22Rv1 (cell line): ENCODE measurements at regions not wholly inside any gene's neighbourhood (a gene's known extent, or its start where the extent isn't known, plus 50 kb on each side); places are given as distances from the start of the nearest gene placed in this dataset.

Source experiments
- H3K27ac ChIP-seq: fragments of 450-650 bp; 2 replicates; pipeline ENCODE4 v1.5.1; 2017
- ZFX ChIP-seq: fragments of 450-650 bp; IDR thresholded peaks from 2 replicates; pipeline ENCODE4 v1.6.1; 2017; ENCODE audit warnings: antibody characterized with exemption, borderline replicate concordance
- TF ChIP-seq, protein P1 (sequence below): fragments of 450-650 bp; IDR thresholded peaks from 2 replicates; pipeline ENCODE4 v1.5.1; 2017; ENCODE audit warnings: mild to moderate bottlenecking

DNA sequence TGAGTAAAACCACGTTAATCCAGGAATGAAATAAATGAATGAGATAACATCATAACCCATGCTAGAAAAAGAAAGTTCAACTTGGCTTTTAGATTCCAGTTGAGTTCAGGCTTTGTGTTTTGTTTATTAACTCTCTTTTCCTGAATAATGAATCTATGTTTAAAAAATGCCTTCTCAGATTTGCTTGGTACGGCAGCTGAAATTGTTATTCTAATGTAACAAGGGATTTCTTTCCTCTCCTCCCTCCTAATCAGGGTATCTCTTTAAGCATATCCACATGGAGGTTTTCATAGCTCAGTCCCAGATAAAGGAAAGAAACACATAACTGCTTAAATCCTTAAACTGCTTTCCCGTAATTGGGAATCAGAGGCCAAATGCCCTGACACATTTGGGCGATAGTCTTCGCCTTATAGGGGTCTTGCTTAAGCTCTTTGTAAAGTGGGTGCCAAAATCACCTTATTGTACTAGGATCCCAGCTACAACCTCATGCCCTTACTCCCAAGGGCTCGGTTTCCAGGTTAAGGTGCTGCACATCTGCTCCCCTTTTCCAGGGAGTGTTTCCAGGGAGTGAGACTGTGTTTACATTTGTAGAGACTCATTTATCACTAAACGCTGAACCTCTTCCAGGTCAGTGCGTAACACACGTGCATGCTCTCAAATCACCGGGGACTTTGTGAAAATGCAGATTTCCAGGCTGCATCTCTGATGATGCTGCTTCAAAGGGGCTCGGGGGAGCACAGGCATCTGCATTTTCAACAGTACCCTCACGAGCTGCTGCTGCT lies 142.8 kb upstream of the FOXF1 start:
- H3K27ac ChIP-seq: no peak overlapping the region
- TF ChIP-seq ZFX: no peak
- TF ChIP-seq, protein P1, sequence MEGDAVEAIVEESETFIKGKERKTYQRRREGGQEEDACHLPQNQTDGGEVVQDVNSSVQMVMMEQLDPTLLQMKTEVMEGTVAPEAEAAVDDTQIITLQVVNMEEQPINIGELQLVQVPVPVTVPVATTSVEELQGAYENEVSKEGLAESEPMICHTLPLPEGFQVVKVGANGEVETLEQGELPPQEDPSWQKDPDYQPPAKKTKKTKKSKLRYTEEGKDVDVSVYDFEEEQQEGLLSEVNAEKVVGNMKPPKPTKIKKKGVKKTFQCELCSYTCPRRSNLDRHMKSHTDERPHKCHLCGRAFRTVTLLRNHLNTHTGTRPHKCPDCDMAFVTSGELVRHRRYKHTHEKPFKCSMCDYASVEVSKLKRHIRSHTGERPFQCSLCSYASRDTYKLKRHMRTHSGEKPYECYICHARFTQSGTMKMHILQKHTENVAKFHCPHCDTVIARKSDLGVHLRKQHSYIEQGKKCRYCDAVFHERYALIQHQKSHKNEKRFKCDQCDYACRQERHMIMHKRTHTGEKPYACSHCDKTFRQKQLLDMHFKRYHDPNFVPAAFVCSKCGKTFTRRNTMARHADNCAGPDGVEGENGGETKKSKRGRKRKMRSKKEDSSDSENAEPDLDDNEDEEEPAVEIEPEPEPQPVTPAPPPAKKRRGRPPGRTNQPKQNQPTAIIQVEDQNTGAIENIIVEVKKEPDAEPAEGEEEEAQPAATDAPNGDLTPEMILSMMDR: no peak

DNA sequence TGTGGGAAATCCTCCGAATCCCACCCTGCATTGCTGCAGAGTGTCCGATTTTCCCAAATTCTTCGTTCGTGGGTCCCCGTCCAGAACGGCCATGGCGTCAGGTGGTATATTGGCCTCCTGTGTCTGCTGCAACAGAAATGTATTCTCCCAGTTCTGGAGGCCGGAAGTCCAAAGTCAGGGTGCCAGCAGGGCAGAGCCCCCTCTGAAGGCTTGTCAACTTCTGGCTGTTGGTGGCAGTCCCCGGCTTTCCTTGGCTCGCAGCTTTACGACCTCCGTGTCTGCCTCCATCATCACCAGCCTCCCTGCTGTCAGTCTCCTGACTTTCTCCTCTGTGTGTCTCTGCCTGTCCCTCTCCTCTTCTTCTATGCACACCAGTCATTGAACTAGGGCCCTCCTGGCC lies 142.1 kb upstream of the FOXF1 start:
- TF ChIP-seq, protein P1: no peak
- TF ChIP-seq ZFX: no peak
- H3K27ac ChIP-seq: no peak overlapping the region

DNA sequence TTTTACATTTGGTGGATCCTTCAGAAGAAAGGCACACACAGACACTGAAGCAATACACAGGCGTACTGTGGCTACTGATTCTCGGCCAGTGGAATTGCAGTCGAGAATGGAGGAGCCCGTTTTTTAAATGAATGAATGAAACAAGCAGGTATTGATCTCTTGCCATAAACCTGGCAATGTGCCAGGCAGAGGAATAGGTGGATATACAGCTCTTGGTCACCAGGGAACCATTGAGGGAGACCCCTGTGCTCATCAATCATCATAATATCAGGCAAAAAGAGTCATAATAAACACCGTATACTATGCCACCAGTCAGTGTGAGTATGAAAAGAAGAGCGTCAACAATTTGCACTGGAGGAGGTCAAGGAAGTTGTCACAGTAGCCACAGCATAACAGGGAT lies 140.3 kb upstream of the FOXF1 start:
- H3K27ac ChIP-seq: no peak overlapping the region
- TF ChIP-seq ZFX: no peak
- TF ChIP-seq, protein P1: no peak

DNA sequence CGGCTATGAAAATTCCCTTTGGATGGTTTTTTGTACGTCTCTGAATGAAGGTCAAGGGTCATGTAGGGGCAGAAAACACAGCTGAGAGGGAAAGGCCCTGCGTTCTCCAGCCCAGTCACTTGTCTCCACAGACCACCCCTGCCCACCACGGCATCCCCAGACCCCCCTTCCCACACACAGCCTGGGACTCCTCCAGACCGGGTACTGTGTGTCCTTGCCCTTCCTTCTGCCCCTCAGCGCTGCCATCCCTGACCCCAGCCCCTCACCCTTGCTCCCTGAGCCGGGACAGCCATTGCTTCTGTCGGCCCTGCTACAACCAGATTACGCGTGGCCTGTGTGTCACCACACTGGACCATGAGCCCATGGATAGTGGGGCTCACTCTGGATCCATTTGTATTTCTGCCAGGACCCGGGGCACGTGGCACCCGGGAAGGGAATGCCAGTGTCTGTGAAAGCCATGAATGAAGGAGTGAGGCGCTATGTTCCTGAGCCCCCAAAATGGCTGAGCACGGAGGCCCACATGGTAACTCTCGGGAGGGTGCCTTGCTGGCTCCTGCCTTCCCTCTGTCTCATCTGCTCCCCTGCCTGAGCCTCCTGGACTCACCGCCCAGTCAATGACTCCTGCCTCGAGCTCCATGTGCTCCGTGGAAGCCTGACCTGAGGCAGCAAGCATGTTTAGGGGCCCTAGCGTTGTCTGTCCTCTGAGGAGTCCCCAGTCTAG lies 139.1 kb upstream of the FOXF1 start:
- no peak overlapping the region for H3K27ac ChIP-seq

DNA sequence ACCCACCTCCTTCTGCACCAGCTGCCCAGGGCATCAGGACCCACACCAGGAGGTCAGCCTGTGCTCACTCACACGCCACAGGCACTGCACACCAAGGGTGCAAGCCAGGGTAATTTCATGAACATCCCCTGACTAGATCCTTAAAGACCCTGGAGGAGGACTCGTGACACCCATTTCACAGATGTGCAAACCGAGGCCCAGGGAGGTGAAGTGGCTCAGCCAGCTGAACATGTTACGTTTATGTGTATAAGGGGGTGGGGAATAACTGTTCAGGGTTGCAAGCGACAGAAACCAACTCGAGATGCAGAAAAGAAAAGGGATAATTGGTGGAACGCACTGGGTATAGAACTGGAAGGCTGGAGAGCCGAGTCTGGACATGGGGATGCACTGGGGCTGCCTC lies 138.1 kb upstream of the FOXF1 start:
- H3K27ac ChIP-seq: no peak overlapping the region
- TF ChIP-seq, protein P1: no peak
- TF ChIP-seq ZFX: no peak

More for the DNA sequence above, 139.1 kb upstream of the FOXF1 start:
- no peak for TF ChIP-seq ZFX
- TF ChIP-seq, protein P1: no peak

DNA sequence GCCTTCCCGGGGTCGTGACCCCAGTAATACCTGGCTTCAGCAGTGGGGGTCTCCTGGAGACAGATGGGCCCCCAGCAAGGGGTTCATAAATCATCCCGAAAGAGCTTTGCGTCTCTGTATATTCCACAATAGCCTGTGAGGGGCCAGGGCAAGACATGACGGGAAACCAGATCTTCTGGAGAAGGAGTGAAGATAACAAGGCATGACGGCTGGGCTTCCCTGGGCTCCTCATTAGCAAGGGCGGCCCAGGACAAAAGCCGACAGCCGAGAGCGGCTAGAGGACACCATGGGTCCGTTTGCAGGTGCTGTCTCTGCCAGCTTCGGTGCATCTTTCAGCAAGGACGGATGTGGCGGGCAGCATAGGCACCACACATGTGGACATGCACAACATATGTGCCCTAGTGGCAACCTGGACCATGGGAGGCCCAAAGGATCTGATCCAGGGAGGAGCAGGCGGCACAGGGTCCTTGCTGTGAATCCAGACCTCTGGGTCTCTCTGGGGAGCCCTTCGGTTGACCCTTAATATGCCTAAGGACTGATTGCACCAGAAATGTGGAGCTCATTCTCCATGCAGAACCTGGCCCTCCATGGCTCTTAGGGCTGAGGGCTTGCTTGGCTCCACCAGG lies 136.9 kb upstream of the FOXF1 start:
- no peak overlapping the region for H3K27ac ChIP-seq
- TF ChIP-seq, protein P1: no peak
- no peak for TF ChIP-seq ZFX
